Duodenal mucosa (tissue), 2 donors: ENCODE measurements at regions not wholly inside any gene's neighbourhood (a gene's known extent, or its start where the extent isn't known, plus 50 kb on each side); places are given as distances from the start of the nearest gene placed in this dataset.

ENCODE experiments used
- H3K27ac ChIP-seq: one replicate; pipeline ENCODE4 v1.7.0; 2013; ENCODE audit warnings: low read depth, low read length
- H3K27me3 ChIP-seq, 2 donors: one replicate each; pipeline ENCODE4 v1.7.0; 2013; ENCODE audit warnings: low read length in 2 of 2, control low read depth in 1 of 2; ENCODE audit not compliant: insufficient read depth in 2 of 2, control insufficient read depth in 1 of 2
- H3K36me3 ChIP-seq, 2 donors: one replicate each; pipeline ENCODE4 v1.7.0; 2013; ENCODE audit warnings: low read length in 2 of 2, control low read depth in 1 of 2; ENCODE audit not compliant: insufficient read depth in 2 of 2, control insufficient read depth in 1 of 2
- H3K4me1 ChIP-seq, 2 donors: one replicate each; pipeline ENCODE4 v1.7.0; 2013; ENCODE audit warnings: low read length in 2 of 2, control low read depth in 1 of 2; ENCODE audit not compliant: insufficient read depth in 2 of 2, control insufficient read depth in 1 of 2
- H3K4me3 ChIP-seq, 2 donors: one replicate each; pipeline ENCODE4 v1.7.0; 2013; ENCODE audit warnings: low read length in 2 of 2, low read depth in 1 of 2
- H3K9ac ChIP-seq, 2 donors: one replicate each; pipeline ENCODE4 v1.7.0; 2013; ENCODE audit warnings: low read length in 2 of 2, low read depth in 1 of 2
- H3K9me3 ChIP-seq, 2 donors: one replicate each; pipeline ENCODE4 v1.7.0; 2013; ENCODE audit warnings: low read length in 2 of 2, control low read depth in 1 of 2; ENCODE audit not compliant: control insufficient read depth in 1 of 2

DNA sequence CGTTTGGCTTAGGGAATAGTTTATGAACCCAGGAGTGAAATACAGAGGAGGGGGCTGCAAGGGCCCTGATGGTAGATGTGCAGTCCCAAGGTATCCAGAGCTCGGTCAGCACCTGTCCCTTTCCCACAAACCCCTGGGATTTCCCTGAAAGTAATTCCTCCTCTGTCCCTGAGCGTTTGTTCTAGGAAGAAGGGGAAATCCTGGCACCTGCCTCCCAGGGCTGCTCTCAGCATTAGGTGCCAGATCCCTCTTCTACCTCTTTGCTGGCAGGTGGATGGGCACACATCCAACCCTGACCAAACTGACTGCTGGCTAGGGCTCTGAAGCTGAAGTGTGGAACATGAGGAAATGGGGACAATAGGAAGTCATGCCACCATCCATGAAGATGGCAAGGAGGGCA, 824.0 kb downstream of the SLC4A3 start:
- H3K4me1 ChIP-seq = no peaks in the 10 kb centered on the region
- H3K9ac ChIP-seq = no peak overlapping the region
- H3K27ac ChIP-seq = no peak overlapping the region

GRCh38 chr2:220452561-220452960, 825.1 kb downstream of the SLC4A3 start:
- H3K9ac ChIP-seq = no peak overlapping the region
- H3K36me3 ChIP-seq = no peaks in the 10 kb centered on the region
- H3K4me1 ChIP-seq = no peaks in the 10 kb centered on the region
- H3K27me3 ChIP-seq = no peaks in the 10 kb centered on the region
- H3K27ac ChIP-seq = no peak overlapping the region
- no peaks in the 10 kb centered on the region for H3K9me3 ChIP-seq
- H3K4me3 ChIP-seq = no peak overlapping the region

More for the DNA sequence above, 824.0 kb downstream of the SLC4A3 start:
- H3K4me3 ChIP-seq = no peak overlapping the region
- no peaks in the 10 kb centered on the region for H3K27me3 ChIP-seq
- H3K9me3 ChIP-seq = no peaks in the 10 kb centered on the region
- H3K36me3 ChIP-seq = no peaks in the 10 kb centered on the region

GRCh38 chr2:220455351-220455990, 828.0 kb downstream of the SLC4A3 start:
- no peaks in the 10 kb centered on the region for H3K9me3 ChIP-seq
- H3K9ac ChIP-seq = no peak overlapping the region
- H3K4me1 ChIP-seq = no peaks in the 10 kb centered on the region
- H3K27ac ChIP-seq = no peak overlapping the region
- H3K36me3 ChIP-seq = no peaks in the 10 kb centered on the region
- no peak overlapping the region for H3K4me3 ChIP-seq
- no peaks in the 10 kb centered on the region for H3K27me3 ChIP-seq

- Histone ChIP-seq H3K4me3 (no peak overlapping the region), H3K27ac (no peak overlapping the region), H3K9ac (no peak overlapping the region), H3K36me3 (no peaks in the 10 kb centered on the region), H3K27me3 (no peaks in the 10 kb centered on the region), H3K4me1 (no peaks in the 10 kb centered on the region), H3K9me3 (no peaks in the 10 kb centered on the region)
Observed at GRCh38 chr2:220458051-220458450, 830.6 kb downstream of the SLC4A3 start.

DNA sequence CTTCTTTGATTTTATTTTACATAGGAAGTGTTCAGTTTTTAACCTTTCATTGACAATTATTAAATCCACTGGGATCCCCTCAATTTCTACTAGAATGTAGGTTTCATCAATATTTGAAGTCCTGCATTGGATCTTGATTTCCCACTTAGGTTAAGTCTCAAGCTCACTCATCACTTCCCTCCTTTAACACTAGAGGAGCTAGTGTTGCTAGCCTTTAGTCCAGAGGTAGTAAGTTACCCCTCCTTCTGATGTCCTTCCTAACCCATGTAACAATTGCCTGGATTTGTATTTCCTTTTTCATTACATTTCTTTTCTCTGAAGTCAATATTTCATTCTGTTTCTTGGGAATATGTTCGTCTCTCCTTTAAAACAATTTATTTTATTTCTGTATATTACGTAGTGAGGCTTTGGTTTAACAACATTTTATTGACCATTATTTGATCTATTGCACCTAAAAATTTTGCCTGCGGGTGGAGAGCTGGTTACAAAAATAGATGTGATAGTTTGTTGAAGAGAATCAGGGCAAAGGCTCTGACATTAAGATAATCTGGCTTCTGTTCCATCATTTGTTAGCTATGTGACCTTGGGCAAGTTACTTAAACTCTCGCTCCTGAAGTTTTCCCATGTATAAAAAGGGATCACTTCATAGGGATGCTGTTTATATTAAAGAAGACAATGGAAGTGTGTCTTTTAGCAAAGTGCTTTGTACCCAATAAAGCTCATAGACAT, 833.0 kb downstream of the SLC4A3 start:
- no peak overlapping the region for H3K9ac ChIP-seq
- no peaks in the 10 kb centered on the region for H3K36me3 ChIP-seq
- no peak overlapping the region for H3K4me3 ChIP-seq
- no peaks in the 10 kb centered on the region for H3K4me1 ChIP-seq
- no peaks in the 10 kb centered on the region for H3K27me3 ChIP-seq
- H3K27ac ChIP-seq = no peak overlapping the region
- no peaks in the 10 kb centered on the region for H3K9me3 ChIP-seq

DNA sequence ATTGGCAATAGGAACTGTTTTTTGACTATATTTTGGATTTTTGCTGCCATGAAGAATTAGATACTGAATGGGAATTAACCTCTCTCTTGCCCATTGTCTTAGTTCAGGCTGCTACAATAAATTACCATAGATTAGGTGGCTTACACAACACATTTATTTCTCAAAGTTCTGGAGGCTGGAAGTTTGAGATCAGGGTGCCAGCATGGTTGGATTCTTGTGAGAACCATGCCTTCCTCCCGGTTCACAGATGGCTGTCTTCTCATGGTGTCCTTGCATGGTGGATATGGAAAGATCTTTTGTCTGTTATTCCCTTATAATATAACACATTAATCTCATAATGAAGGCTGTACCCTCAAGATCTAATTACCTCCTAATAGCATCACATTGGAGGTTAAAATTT, 836.4 kb downstream of the SLC4A3 start:
- H3K4me3 ChIP-seq = no peak overlapping the region
- H3K4me1 ChIP-seq = no peaks in the 10 kb centered on the region
- H3K36me3 ChIP-seq = no peaks in the 10 kb centered on the region
- no peak overlapping the region for H3K27ac ChIP-seq
- H3K27me3 ChIP-seq = no peaks in the 10 kb centered on the region
- no peaks in the 10 kb centered on the region for H3K9me3 ChIP-seq
- no peak overlapping the region for H3K9ac ChIP-seq

GRCh38 chr2:220465700-220466099, 838.3 kb downstream of the SLC4A3 start:
- Histone ChIP-seq H3K27ac (no peak overlapping the region), H3K9ac (no peak overlapping the region), H3K4me3 (no peak overlapping the region), H3K9me3 (no peaks in the 10 kb centered on the region), H3K4me1 (no peaks in the 10 kb centered on the region), H3K27me3 (no peaks in the 10 kb centered on the region), H3K36me3 (no peaks in the 10 kb centered on the region)

GRCh38 chr2:220466251-220466691, 838.8 kb downstream of the SLC4A3 start:
- no peak overlapping the region for H3K4me3 ChIP-seq
- H3K9me3 ChIP-seq = no peaks in the 10 kb centered on the region
- no peaks in the 10 kb centered on the region for H3K27me3 ChIP-seq
- no peak overlapping the region for H3K27ac ChIP-seq
- H3K4me1 ChIP-seq = no peaks in the 10 kb centered on the region
- no peak overlapping the region for H3K9ac ChIP-seq
- H3K36me3 ChIP-seq = no peaks in the 10 kb centered on the region

DNA sequence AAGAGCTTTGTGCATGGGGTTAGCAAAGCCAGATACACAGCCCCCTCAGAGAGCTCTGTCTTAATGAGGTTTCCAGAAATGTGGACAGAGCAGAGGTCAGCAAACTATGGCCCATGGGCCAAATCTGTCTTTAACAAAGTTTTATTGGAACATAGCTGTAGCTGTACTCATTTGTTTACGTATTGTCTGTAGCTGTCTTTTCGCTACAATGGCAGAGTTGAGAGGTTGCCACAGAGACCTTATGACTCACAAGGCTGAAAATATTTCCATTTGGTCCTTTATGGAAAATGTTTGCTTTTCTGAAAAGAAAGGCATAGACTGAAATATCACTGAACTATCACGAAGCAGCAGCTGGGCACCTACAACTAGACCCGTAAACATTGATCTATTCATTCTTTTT, 841.8 kb downstream of the SLC4A3 start:
- Histone ChIP-seq H3K36me3 (no peaks in the 10 kb centered on the region), H3K27me3 (no peaks in the 10 kb centered on the region), H3K9ac (no peak overlapping the region), H3K4me3 (no peak overlapping the region), H3K9me3 (no peaks in the 10 kb centered on the region), H3K27ac (no peak overlapping the region), H3K4me1 (no peaks in the 10 kb centered on the region)

GRCh38 chr2:220473611-220474010, 846.2 kb downstream of the SLC4A3 start:
- no peaks in the 10 kb centered on the region for H3K9me3 ChIP-seq
- no peak overlapping the region for H3K9ac ChIP-seq
- H3K36me3 ChIP-seq = no peaks in the 10 kb centered on the region

More at GRCh38 chr2:220473611-220474010, 846.2 kb downstream of the SLC4A3 start:
- Histone ChIP-seq H3K27ac (no peak overlapping the region), H3K27me3 (no peaks in the 10 kb centered on the region), H3K4me1 (no peaks in the 10 kb centered on the region), H3K4me3 (no peak overlapping the region)
